Adrenal gland (tissue), 5 donors: ENCODE measurements at regions not wholly inside any gene's neighbourhood (a gene's known extent, or its start where the extent isn't known, plus 50 kb on each side); places are given as distances from the start of the nearest gene placed in this dataset.

Experiments
- POLR2A ChIP-seq, 2 donors: fragments of 450-650 bp; IDR thresholded peaks; one replicate each; pipeline ENCODE4 v1.6.1; 2017; ENCODE audit warnings: antibody characterized with exemption in 2 of 2, mild to moderate bottlenecking in 2 of 2, moderate library complexity in 1 of 2
- TF ChIP-seq, protein P1 (sequence below), 6 experiments: fragments of 450-650 bp in 4 of 6; fragments of 200-600 bp in 2 of 6; sonication (generic) in 1 of 6; IDR thresholded peaks; 1 replicate in 5 of 6; 2 replicates in 1 of 6; pipeline versions ENCODE4 v1.5.1 to v1.8.0; 2016 to 2021; ENCODE audit warnings: antibody characterized with exemption in 6 of 6, mild to moderate bottlenecking in 2 of 6, moderate library complexity in 1 of 6
- donor health status: DM: no; HTN: no; CAD: no.

DNA sequence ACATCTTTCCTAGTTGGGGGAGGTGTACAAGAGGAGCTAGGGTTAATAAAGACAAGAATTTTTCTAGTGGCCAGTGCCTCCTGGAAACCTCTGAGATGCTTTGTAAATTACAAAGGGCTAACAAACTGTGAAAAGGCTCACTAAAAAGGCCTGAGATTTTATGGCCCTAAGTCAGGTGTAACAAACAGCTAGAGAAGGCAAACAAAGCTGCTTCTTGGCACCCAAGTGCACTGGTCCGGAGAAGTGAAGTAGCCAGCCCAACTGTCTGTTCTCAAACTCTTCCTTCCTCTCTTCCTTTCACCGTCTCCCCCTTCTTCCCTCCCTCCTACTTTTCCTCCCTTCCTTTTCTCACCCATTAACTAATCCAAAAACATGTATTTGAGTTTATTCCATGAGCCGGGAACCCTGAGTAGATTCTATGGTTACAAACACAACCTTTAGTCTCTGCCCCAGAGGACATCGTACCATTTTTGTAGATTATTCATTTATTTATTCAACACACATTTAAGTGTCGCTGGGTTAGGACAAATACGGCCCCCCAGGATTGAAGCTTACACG lies 143.4 kb upstream of the PCGF5 start:
- no peak for TF ChIP-seq POLR2A (IDR thresholded peaks at IDR 0.05)
- TF ChIP-seq, protein P1, sequence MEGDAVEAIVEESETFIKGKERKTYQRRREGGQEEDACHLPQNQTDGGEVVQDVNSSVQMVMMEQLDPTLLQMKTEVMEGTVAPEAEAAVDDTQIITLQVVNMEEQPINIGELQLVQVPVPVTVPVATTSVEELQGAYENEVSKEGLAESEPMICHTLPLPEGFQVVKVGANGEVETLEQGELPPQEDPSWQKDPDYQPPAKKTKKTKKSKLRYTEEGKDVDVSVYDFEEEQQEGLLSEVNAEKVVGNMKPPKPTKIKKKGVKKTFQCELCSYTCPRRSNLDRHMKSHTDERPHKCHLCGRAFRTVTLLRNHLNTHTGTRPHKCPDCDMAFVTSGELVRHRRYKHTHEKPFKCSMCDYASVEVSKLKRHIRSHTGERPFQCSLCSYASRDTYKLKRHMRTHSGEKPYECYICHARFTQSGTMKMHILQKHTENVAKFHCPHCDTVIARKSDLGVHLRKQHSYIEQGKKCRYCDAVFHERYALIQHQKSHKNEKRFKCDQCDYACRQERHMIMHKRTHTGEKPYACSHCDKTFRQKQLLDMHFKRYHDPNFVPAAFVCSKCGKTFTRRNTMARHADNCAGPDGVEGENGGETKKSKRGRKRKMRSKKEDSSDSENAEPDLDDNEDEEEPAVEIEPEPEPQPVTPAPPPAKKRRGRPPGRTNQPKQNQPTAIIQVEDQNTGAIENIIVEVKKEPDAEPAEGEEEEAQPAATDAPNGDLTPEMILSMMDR (IDR thresholded peaks at IDR 0.05): no peak
